ENCODE measurements at regions not wholly inside any gene's neighbourhood (a gene's known extent, or its start where the extent isn't known, plus 50 kb on each side); places are given as distances from the start of the nearest gene placed in this dataset.

GRCh38 chr1:90786709-90787108, 69.6 kb upstream of the BARHL2 start:
- TF ChIP-seq CTCF (IDR thresholded peaks at IDR 0.05; ENCODE audit: low read length) (no peak), EZH2 (optimal IDR thresholded peaks at IDR 0.05; ENCODE audit: low read depth, low read length) (no peak), EZH2phosphoT487 (IDR thresholded peaks at IDR 0.05; ENCODE audit: low read length) (no peak)
